H1 (cell line): ENCODE measurements at regions not wholly inside any gene's neighbourhood (a gene's known extent, or its start where the extent isn't known, plus 50 kb on each side); places are given as distances from the start of the nearest gene placed in this dataset.

Experiments used
- CTCF ChIA-PET: fragments of 300-600 bp; sonication (Branson Sonifier 250); formaldehyde crosslinking; loops from one replicate; lab custom pipeline; 2021; ENCODE audit not compliant: partially characterized antibody; lab: Charles Lee
- POLR2A ChIA-PET: fragments of 300-600 bp; sonication (Branson Sonifier 250); formaldehyde crosslinking; loops from one replicate; lab custom pipeline; 2021; ENCODE audit warnings: inconsistent platforms; ENCODE audit not compliant: partially characterized antibody; lab: Charles Lee
- DNase-seq, 2 experiments: peaks; one replicate each; pipeline versions ENCODE4 v3.0.0 to v3.0.0-alpha.2; 2010 to 2022; ENCODE audit warnings: low spot score in 2 of 2, low read depth in 1 of 2, mixed read lengths in 1 of 2
- FAIRE-seq: peaks from 2 replicates; lab custom pipeline; 2011; peaks lifted over from hg19 to GRCh38; lab: Jason Lieb, UNC
- H2AFZ ChIP-seq: 2 replicates; pipeline ENCODE4 v1.8.1; 2012; ENCODE audit warnings: low read length, inconsistent platforms
- H2AK5ac ChIP-seq: 2 replicates; pipeline ENCODE4 v1.6.1; 2013; ENCODE audit warnings: low read depth, low read length
- H2BK120ac ChIP-seq: replicated peaks from 2 replicates; pipeline ENCODE3; 2013; ENCODE audit warnings: low read depth, low read length, inconsistent platforms
- H2BK12ac ChIP-seq: 2 replicates; pipeline ENCODE4 v1.6.1; 2013; ENCODE audit warnings: low read depth, low read length
- H2BK15ac ChIP-seq: 2 replicates; pipeline ENCODE4 v1.6.1; 2013; ENCODE audit warnings: low read length
- H2BK20ac ChIP-seq: 2 replicates; pipeline ENCODE4 v1.6.1; 2013; ENCODE audit warnings: low read length
- H2BK5ac ChIP-seq: 2 replicates; pipeline ENCODE4 v1.6.1; 2013; ENCODE audit warnings: low read depth, low read length
- H3K14ac ChIP-seq: 2 replicates; pipeline ENCODE4 v1.6.1; 2013; ENCODE audit warnings: inconsistent platforms; ENCODE audit not compliant: insufficient read length
- H3K18ac ChIP-seq: 2 replicates; pipeline ENCODE4 v1.6.1; 2013; ENCODE audit warnings: low read length; ENCODE audit errors: extremely low read depth
- H3K23ac ChIP-seq: 2 replicates; pipeline ENCODE4 v1.6.1; 2013; ENCODE audit warnings: inconsistent platforms; ENCODE audit not compliant: insufficient read length
- H3K23me2 ChIP-seq: 2 replicates; pipeline ENCODE4 v1.6.1; 2013; ENCODE audit warnings: low read depth, low read length
- H3K27ac ChIP-seq: 2 replicates; pipeline ENCODE4 v1.6.1; 2011; ENCODE audit warnings: low read depth, low read length, inconsistent platforms
- H3K27me3 ChIP-seq, 4 experiments: replicated peaks in 1 of 4; 1 replicate in 1 of 4; 2 replicates in 3 of 4; pipeline versions ENCODE4 v1.6.1 to v1.8.1; 2011 to 2013; ENCODE audit warnings: low read length in 3 of 4, mild to moderate bottlenecking in 3 of 4, inconsistent platforms in 2 of 4, mixed read lengths in 2 of 4, moderate library complexity in 1 of 4; ENCODE audit not compliant: control insufficient read depth in 3 of 4, insufficient read depth in 3 of 4; ENCODE audit errors: extremely low read depth in 1 of 4
- H3K36me3 ChIP-seq, 4 experiments: 2 replicates each; pipeline versions ENCODE4 v1.6.1 to v1.8.1; 2011 to 2013; ENCODE audit warnings: mild to moderate bottlenecking in 4 of 4, low read length in 3 of 4, moderate library complexity in 2 of 4, control low read depth in 1 of 4, inconsistent platforms in 1 of 4; ENCODE audit not compliant: insufficient read depth in 4 of 4, control insufficient read depth in 2 of 4
- H3K4ac ChIP-seq: replicated peaks from 2 replicates; pipeline ENCODE3; 2013; ENCODE audit warnings: low read length, low read depth, mixed read lengths, inconsistent platforms; ENCODE audit not compliant: insufficient read length
- H3K4me1 ChIP-seq, 4 experiments: replicated peaks in 1 of 4; 1 replicate in 1 of 4; 2 replicates in 3 of 4; pipeline versions ENCODE4 v1.6.1 to v1.8.1; 2011 to 2013; ENCODE audit warnings: low read length in 3 of 4, inconsistent platforms in 2 of 4, mixed read lengths in 1 of 4; ENCODE audit not compliant: insufficient read depth in 4 of 4, control insufficient read depth in 3 of 4
- H3K4me2 ChIP-seq, 2 experiments: 2 replicates each; pipeline versions ENCODE4 v1.6.1 to v1.8.1; 2011 to 2013; ENCODE audit warnings: low read depth in 2 of 2, low read length in 2 of 2, control low read depth in 1 of 2, inconsistent platforms in 1 of 2, mild to moderate bottlenecking in 1 of 2; ENCODE audit not compliant: insufficient read depth in 1 of 2
- H3K4me3 ChIP-seq, 4 experiments: fragments of 200-600, 300-600 bp in 1 of 4; sonication (generic), shearing (Covaris generic), sonication (Bioruptor Twin) in 1 of 4; 2 replicates each; pipeline versions ENCODE4 v1.5.1 to v1.8.1; 2011 to 2016; ENCODE audit warnings: low read length in 4 of 4, low read depth in 3 of 4, control low read depth in 2 of 4, inconsistent platforms in 2 of 4, mild to moderate bottlenecking in 2 of 4, mixed read lengths in 1 of 4, moderate library complexity in 1 of 4; ENCODE audit not compliant: insufficient read depth in 2 of 4; ENCODE audit errors: extremely low read depth in 1 of 4
- H3K56ac ChIP-seq: replicated peaks from 2 replicates; pipeline ENCODE3; 2013; ENCODE audit warnings: low read depth, mild to moderate bottlenecking, mixed read lengths, low read length, inconsistent platforms; ENCODE audit not compliant: insufficient read length
- H3K79me1 ChIP-seq: 2 replicates; pipeline ENCODE4 v1.6.1; 2013; ENCODE audit warnings: low read depth, low read length, control low read depth
- H3K79me2 ChIP-seq, 2 experiments: 2 replicates each; pipeline versions ENCODE4 v1.6.1 to v1.8.1; 2012 to 2013; ENCODE audit warnings: low read length in 2 of 2, mild to moderate bottlenecking in 2 of 2, inconsistent platforms in 1 of 2; ENCODE audit not compliant: insufficient read depth in 2 of 2, control insufficient read depth in 1 of 2
- H3K9ac ChIP-seq, 4 experiments: replicated peaks in 1 of 4; 1 replicate in 1 of 4; 2 replicates in 3 of 4; pipeline versions ENCODE4 v1.6.1 to v1.8.1; 2011 to 2013; ENCODE audit warnings: low read depth in 3 of 4, low read length in 3 of 4, control low read depth in 2 of 4, mild to moderate bottlenecking in 2 of 4, moderate library complexity in 2 of 4, inconsistent platforms in 1 of 4; ENCODE audit errors: extremely low read depth in 1 of 4
- H3K9me3 ChIP-seq, 2 experiments: 2 replicates each; pipeline versions ENCODE4 v1.6.1 to v1.8.1; 2012 to 2013; ENCODE audit warnings: mild to moderate bottlenecking in 2 of 2, moderate library complexity in 2 of 2, control low read depth in 1 of 2, inconsistent platforms in 1 of 2, low read depth in 1 of 2, low read length in 1 of 2, mixed read lengths in 1 of 2; ENCODE audit not compliant: insufficient read depth in 2 of 2
- H4K20me1 ChIP-seq, 2 experiments: replicated peaks in 1 of 2; 2 replicates each; pipeline versions ENCODE3 to v1.8.1; 2011 to 2013; ENCODE audit warnings: inconsistent platforms in 2 of 2, low read length in 2 of 2, mild to moderate bottlenecking in 1 of 2; ENCODE audit not compliant: insufficient read depth in 2 of 2, control insufficient read depth in 1 of 2
- H4K5ac ChIP-seq: 2 replicates; pipeline ENCODE4 v1.6.1; 2013; ENCODE audit warnings: low read length, low read depth, mixed read lengths, inconsistent platforms; ENCODE audit not compliant: insufficient read length
- H4K8ac ChIP-seq: 2 replicates; pipeline ENCODE4 v1.8.0; 2013; ENCODE audit warnings: mild to moderate bottlenecking, moderate library complexity, low read length, inconsistent platforms; ENCODE audit not compliant: insufficient read depth; ENCODE audit errors: extremely low read depth
- H4K91ac ChIP-seq: replicated peaks from 2 replicates; pipeline ENCODE3; 2013; ENCODE audit warnings: low read length, mixed read lengths, inconsistent platforms; ENCODE audit not compliant: insufficient read length
- BCL11A ChIP-seq, 2 experiments: IDR thresholded peaks; one replicate each; pipeline ENCODE4 v1.6.1; 2011; ENCODE audit warnings: low read depth in 2 of 2, low read length in 2 of 2, mild to moderate bottlenecking in 2 of 2
- CTBP2 ChIP-seq: IDR thresholded peaks from 2 replicates; pipeline ENCODE4 v1.7.0; 2011; ENCODE audit warnings: borderline replicate concordance, mild to moderate bottlenecking, moderate library complexity, mixed read lengths, low read length; ENCODE audit not compliant: insufficient read depth, insufficient read length
- EP300 ChIP-seq, 2 experiments: IDR thresholded peaks; 1 replicate in 1 of 2; 2 replicates in 1 of 2; pipeline ENCODE4 v1.6.1; 2011 to 2012; ENCODE audit warnings: low read depth in 2 of 2, low read length in 2 of 2, mild to moderate bottlenecking in 2 of 2, borderline replicate concordance in 1 of 2, inconsistent platforms in 1 of 2, moderate library complexity in 1 of 2
- PHF8 ChIP-seq: fragments of 200-600 bp; sonication (generic); conservative IDR thresholded peaks from 2 replicates; pipeline ENCODE4 v1.7.1; 2012; ENCODE audit warnings: low read depth, mild to moderate bottlenecking, inconsistent platforms, low read length, moderate library complexity
- RBBP5 ChIP-seq: IDR thresholded peaks from 2 replicates; pipeline ENCODE4 v1.7.1; 2012; ENCODE audit warnings: low read depth, mild to moderate bottlenecking, inconsistent platforms, low read length, moderate library complexity, borderline replicate concordance
- SIRT6 ChIP-seq: IDR thresholded peaks from one replicate; pipeline ENCODE4 v1.7.1; 2012; ENCODE audit warnings: low read length, inconsistent platforms
- SP4 ChIP-seq: IDR thresholded peaks from 2 replicates; pipeline ENCODE4 v1.6.1; 2012; ENCODE audit warnings: low read length, inconsistent platforms
- TCF12 ChIP-seq: IDR thresholded peaks from 2 replicates; pipeline ENCODE4 v1.6.1; 2011; ENCODE audit warnings: low read depth, mild to moderate bottlenecking, low read length
- ZNF274 ChIP-seq: IDR thresholded peaks from 2 replicates; pipeline ENCODE4 v1.7.0; 2012; ENCODE audit warnings: low read length, borderline replicate concordance; ENCODE audit errors: extremely low read depth
- WGBS, 2 experiments: shearing (Covaris generic) in 1 of 2; methylation state at CpG; one replicate each; pipeline versions ENCODE4 v1.1.6 to v1.1.7; 2013 to 2015; ENCODE audit warnings: low lambda C conversion rate in 2 of 2, mixed read lengths in 2 of 2, inconsistent platforms in 1 of 2, low coverage in 1 of 2, missing lambda C conversion rate in 1 of 2; ENCODE audit not compliant: insufficient replicate concordance in 2 of 2, insufficient coverage in 1 of 2, insufficient read length in 1 of 2; ENCODE audit errors: extremely low coverage in 1 of 2, missing lambda C conversion rate in 1 of 2; 5-methylcytosine and 5-hydroxymethylcytosine counted together
- TF ChIP-seq, protein P1 (sequence below): IDR thresholded peaks from 2 replicates; pipeline ENCODE4 v1.6.1; 2012; ENCODE audit warnings: inconsistent platforms

DNA sequence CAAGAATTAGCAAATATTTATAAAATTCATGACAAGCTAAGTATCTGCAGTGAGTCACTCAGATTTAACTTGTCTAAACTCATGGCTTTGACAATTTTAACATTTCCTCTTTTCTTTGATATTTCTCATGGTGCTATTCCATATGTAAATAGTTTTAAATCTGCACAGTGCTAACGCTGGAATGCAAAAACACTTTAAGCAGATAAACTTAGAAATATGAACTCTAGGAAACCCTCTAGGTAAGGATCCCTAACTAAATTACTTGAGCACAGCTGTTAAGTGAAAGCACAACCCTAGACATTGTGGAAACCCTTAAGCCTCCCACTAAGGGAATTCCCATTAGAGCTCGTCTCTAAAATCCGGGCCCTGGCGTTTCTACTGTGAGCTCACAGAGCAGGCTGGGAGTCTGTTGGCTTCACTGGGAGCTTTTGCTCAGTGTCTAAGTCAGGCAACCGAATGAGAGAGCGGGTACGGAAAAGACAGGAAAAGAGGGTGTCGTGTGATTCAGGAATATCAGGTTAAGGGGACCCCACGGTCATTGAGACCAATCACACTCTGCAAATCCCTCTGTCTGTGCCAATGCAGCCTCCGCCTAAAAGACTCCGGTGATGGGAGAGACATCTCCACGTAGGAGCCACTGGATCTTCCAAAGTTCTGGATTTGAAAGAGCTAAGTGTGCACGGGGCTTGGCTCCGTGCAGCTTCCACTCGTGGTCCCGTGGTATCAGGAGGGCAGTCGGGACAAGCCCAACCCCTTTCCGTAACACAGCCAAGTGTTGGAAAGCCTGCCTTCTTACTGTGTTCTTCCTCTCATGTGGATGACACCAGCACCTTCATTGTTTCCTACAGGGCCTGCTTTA lies 112.3 kb upstream of the RPS6KA2 start:
- H3K9me3 ChIP-seq, result 0 out of 4 replicates have a peak, but pooled peaks cover 0 to 4% of the 10 kb centered on the region in 2 experiments
- H2BK20ac ChIP-seq, result no peak overlapping the region
- no peaks in the 10 kb centered on the region for H3K27me3 ChIP-seq
- no peak overlapping the region for H2BK5ac ChIP-seq
- no peak overlapping the region for H3K18ac ChIP-seq
- no peak overlapping the region for H3K27ac ChIP-seq
- no peak overlapping the region for H3K9ac ChIP-seq
- no peak for FAIRE-seq
- no peak overlapping the region for H4K5ac ChIP-seq
- no peak overlapping the region for H2BK12ac ChIP-seq
- H2BK120ac ChIP-seq, result no peak overlapping the region
- WGBS, 2 experiments, result 93% methylated on average over 18 of the region's 18 CpGs; no CpG with 5 or more reads in 1 of the 2 experiments
- H3K23ac ChIP-seq, result no peak overlapping the region
- H2BK15ac ChIP-seq, result no peak overlapping the region
- peaks cover 0 to 6% (median 1%) of the 10 kb centered on the region in 4 experiments; a peak in 2 of 7 replicates for H3K4me1 ChIP-seq
- no peaks in the 10 kb centered on the region for H3K79me2 ChIP-seq
- H2AK5ac ChIP-seq, result peak overlapping the region; percentile 5; the same call in 1 of the 2 replicates
- H2AFZ ChIP-seq, result no peak overlapping the region
- peaks cover 0 to 2% of the 10 kb centered on the region in 2 experiments for H4K20me1 ChIP-seq
- POLR2A ChIA-PET, result no interaction called here
- no peak overlapping the region for H3K14ac ChIP-seq
- DNase-seq, result peak in 1 of 2 experiments; percentile 37
- H4K91ac ChIP-seq, result no peak overlapping the region
- H3K56ac ChIP-seq, result no peak overlapping the region
- no peak overlapping the region for H4K8ac ChIP-seq
- CTCF ChIA-PET, result interaction anchor here (1.0 to 2.4 kb wide), 9 partner anchors 9 to 48 kb away, joined by 3 to 12 read pairs (median 4); no protein-coding TSS in a partner anchor
- no peak overlapping the region for H3K4me3 ChIP-seq
- no peaks in the 10 kb centered on the region for H3K23me2 ChIP-seq
- H3K79me1 ChIP-seq, result no peaks in the 10 kb centered on the region
- no peak overlapping the region for H3K4ac ChIP-seq
- H3K36me3 ChIP-seq, result no peaks in the 10 kb centered on the region
- no peak overlapping the region for H3K4me2 ChIP-seq
- no peak for TF ChIP-seq BCL11A (IDR thresholded peaks at IDR 0.05; ENCODE audit: low read depth in 2 of 2, low read length in 2 of 2)
- no peak for TF ChIP-seq RBBP5
- TF ChIP-seq EP300 (IDR thresholded peaks at IDR 0.05; ENCODE audit: borderline replicate concordance in 1 of 2, low read depth in 2 of 2, low read length in 2 of 2), result no peak
- TF ChIP-seq, protein P1, sequence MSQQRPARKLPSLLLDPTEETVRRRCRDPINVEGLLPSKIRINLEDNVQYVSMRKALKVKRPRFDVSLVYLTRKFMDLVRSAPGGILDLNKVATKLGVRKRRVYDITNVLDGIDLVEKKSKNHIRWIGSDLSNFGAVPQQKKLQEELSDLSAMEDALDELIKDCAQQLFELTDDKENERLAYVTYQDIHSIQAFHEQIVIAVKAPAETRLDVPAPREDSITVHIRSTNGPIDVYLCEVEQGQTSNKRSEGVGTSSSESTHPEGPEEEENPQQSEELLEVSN, result no peak
- TF ChIP-seq PHF8, result no peak
- no peak for TF ChIP-seq SIRT6
- TF ChIP-seq ZNF274, result no peak
- no peak for TF ChIP-seq SP4
- no peak for TF ChIP-seq CTBP2
- no peak for TF ChIP-seq TCF12
